ENCODE measurements at regions not wholly inside any gene's neighbourhood (a gene's known extent, or its start where the extent isn't known, plus 50 kb on each side); places are given as distances from the start of the nearest gene placed in this dataset.

DNA sequence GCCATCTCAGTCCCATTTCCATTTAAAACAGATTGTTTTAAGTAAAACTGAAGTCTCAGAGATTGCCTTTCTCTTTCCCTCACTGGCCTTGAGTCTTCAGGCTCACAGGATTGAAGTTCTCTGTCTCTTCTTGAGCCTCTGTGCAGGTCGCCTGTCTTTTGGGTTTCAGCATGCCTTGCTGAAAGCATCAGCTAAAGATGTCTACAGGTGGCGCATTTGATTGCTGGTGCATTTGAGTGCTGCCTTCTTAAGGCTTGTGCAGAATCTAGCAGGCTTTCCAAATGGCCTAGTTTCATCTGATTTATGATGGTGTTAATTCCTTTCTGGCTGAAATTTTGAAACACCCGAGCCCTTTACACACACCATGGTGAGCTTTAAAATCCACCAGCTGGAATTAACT, 1062.2 kb upstream of the FBXO33 start:
- DNase-seq (ENCODE audit: low spot score) = no peak

DNA sequence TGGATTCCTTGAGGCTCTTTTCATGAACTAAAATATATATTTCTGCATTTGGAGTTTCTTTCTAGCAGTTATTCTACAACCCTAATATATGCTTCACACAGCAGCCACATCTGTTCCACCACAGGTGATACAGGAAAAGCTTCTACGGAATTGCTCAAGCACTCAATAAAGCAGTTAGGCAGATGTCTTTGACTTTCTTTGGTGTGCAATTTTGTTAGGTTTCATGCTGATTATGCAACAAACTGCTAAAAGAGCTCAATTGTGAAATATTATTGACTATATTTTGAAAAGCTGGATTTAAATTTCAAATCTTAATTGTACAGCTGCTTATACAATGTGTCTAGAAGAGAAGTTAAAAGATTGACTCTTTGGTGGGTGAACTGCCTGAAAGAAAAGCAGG, 1055.6 kb upstream of the FBXO33 start:
- no peak for DNase-seq (ENCODE audit: low spot score)

GRCh38 chr14:40485688-40486087, 1053.5 kb upstream of the FBXO33 start:
- DNase-seq (ENCODE audit: low spot score) = no peak

DNA sequence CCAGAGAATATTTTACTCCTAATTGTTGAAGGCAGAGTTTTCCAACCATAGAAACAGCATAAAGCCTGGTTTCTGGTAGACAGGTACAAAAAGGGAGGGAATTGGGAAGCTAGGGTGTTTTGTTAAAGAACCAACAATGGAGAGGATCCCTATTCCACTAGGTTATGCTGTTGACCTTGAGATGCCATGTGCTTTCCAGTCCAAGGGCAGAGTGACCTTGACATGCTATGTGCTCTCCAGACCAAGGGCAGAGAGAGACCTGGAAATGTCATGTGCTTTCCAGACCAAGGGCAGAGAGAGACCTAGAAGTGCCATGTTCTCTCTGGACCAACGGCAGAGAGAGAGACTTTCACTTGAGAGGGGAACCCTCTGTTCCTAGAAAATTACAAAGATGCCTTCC, 1043.8 kb upstream of the FBXO33 start:
- DNase-seq (ENCODE audit: low spot score) = no peak

GRCh38 chr14:40467969-40468368, 1035.7 kb upstream of the FBXO33 start:
- no peak for DNase-seq (ENCODE audit: low spot score)

DNA sequence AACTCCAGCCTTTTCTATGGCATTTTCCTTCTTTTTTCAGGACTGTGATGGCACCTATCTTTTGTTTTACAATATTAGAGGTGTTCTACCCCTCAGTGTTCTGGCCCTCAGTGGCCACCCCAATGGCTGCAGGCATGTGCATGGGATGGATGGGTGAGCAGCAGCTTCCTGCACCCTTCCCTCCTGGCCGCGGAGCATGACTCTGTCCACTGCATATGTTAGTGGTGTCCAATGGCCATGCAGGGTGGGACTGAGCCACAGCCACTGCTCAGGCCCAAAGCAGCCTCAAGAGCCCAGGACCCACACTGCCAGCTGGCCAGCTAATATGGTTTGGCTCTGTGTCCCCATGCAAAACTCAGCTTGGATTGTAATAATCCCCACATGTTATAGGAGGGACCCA, 1032.3 kb upstream of the FBXO33 start:
- DNase-seq (ENCODE audit: low spot score) = no peak

- DNase-seq (ENCODE audit: low spot score) = no peak
Observed at GRCh38 chr14:40463886-40464285, 1031.7 kb upstream of the FBXO33 start.

GRCh38 chr14:40452674-40453073, 1020.4 kb upstream of the FBXO33 start:
- DNase-seq (ENCODE audit: low spot score) = no peak

GRCh38 chr14:40447017-40447416, 1014.8 kb upstream of the FBXO33 start:
- DNase-seq (ENCODE audit: low spot score) = no peak

- DNase-seq (ENCODE audit: low spot score) = no peak
Observed at GRCh38 chr14:40445020-40445419, 1012.8 kb upstream of the FBXO33 start.

- no peak for DNase-seq (ENCODE audit: low spot score)
Observed at GRCh38 chr14:40436551-40436950, 1004.3 kb upstream of the FBXO33 start.

GRCh38 chr14:40417777-40418401, 985.7 kb upstream of the FBXO33 start:
- DNase-seq (ENCODE audit: low spot score) = peak; percentile 74

DNA sequence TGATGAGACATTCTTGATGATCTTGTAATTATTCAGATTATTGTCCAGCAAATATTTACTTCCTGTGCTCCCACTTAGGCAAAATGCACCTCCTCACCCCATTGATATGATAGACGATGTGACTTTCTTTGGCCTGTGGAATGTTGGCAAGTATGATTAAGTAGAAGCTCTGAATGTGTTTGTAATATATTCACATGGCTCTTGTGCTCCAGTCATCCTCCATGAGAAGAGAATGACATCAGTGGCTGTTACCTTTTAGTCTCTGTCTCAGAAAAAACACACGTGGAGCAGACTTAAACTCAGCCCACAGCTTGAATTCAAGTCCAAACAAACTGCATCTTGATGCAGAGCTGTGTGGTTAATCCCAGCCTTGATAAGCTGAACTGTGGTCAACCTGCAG, 984.3 kb upstream of the FBXO33 start:
- no peak for DNase-seq (ENCODE audit: low spot score)

DNA sequence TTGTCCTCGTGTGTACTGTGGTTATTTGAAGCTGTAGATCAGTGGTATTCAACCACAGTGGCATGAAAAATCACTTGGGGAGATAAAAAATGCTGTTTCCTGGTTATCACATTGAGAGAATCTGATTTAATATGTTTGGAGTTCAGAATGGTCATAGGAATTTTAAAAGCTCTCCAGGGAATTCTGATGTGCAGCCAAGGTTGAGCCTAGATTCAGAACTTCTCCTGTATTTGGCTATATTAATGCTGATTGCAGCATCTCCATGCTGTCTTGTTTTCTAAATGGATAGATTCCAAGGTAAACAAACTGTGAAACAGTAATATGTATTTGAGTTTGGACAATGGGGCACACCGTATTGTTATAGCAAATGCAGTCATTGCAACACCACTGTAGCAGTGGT, 982.2 kb upstream of the FBXO33 start:
- DNase-seq (ENCODE audit: low spot score) = no peak

- no peak for DNase-seq (ENCODE audit: low spot score)
Observed at GRCh38 chr14:40413136-40413535, 980.9 kb upstream of the FBXO33 start.

DNA sequence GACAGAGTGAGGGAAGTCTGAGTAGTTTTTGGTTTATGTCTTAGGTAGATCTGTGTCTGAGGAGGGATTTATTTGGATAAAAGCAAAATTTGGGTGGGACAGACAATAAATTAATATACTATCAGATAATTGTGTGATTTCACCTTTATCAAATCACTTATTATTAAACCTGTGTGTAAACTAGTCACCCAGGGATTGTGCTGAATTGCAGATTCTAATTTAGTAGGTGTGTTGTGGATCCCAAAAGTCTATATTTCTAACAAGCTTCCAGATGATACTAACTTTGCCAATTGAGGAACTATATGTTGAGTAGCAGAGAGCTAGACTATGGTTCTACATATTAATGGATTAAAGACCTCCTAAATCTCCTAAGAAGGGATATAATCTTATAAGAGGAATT, 978.5 kb upstream of the FBXO33 start:
- no peak for DNase-seq (ENCODE audit: low spot score)

- DNase-seq (ENCODE audit: low spot score) = no peak
Observed at GRCh38 chr14:40402957-40403356, 970.7 kb upstream of the FBXO33 start.

DNA sequence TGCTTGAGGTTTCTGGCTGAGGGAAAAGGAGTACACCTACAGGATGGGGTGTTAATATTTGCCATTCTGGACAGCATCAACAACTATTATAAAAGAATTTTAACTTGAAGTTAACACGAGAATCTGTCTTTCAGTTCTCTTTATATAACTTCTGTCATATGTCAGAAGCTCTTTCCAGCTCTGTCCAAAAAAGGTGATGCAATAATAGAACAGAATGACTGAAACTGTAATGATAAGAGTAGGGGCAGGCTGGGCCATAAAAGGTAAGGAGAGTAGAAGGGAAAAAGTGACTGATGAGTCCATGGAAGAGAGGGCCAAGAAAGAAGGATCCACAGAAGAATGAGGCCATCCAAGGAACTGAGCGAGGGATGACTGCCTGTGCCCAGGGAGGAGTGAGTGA, 966.7 kb upstream of the FBXO33 start:
- DNase-seq (ENCODE audit: low spot score) = no peak

- DNase-seq (ENCODE audit: low spot score) = no peak
Observed at GRCh38 chr14:40394634-40395340, 962.6 kb upstream of the FBXO33 start.

- no peak for DNase-seq (ENCODE audit: low spot score)
Observed at GRCh38 chr14:40393143-40393542, 960.9 kb upstream of the FBXO33 start.

- peak; percentile 24 for DNase-seq (ENCODE audit: low spot score)
Observed at GRCh38 chr14:40386433-40386832, 954.2 kb upstream of the FBXO33 start.

DNA sequence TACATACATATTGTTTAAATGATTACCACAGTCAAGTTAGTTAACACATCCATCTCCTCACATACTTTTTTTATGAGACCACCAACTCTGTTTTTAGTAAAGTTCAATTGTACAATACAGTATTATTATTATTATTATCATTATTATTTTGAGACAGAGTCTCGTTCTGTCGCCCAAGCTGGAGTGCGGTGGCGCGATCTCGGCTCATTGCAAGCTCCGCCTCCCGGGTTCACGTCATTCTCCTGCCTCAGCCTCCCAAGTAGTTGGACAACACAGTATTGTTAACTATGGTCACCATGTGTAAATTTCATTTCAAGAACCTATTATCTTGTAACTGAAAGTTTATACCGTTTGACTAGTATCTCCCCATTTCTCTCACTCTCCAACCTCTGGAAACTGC, 942.0 kb upstream of the FBXO33 start:
- no peak for DNase-seq (ENCODE audit: low spot score)

GRCh38 chr14:40371011-40371410, 938.8 kb upstream of the FBXO33 start:
- DNase-seq (ENCODE audit: low spot score) = no peak

DNA sequence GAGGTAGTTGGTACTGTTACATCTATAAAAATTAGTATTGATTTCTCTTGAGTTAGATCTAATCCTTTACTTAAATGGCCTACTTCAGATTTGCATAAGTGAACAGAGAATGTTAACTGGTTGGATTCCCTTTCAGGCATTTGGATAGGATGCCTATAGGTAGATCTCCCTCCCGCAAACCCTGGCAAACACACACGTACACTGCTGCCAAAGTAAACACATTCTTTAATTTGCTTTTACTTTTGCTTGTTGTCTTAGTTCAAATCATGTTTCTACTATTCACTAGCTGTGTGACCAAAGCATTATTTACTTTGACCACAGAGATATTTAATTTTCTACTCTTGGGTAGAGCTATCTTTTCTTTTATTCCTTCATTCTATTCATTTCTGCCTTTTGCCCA, 936.1 kb upstream of the FBXO33 start:
- no peak for DNase-seq (ENCODE audit: low spot score)

Data from D341Med (cell line).